SU-DHL-6 (cell line): ENCODE measurements at regions not wholly inside any gene's neighbourhood (a gene's known extent, or its start where the extent isn't known, plus 50 kb on each side); places are given as distances from the start of the nearest gene placed in this dataset.
A peak's percentile ranks its signal among the peaks of the same experiment; 100 is the strongest.

Source experiments
- H2AFZ ChIP-seq: fragments of 200-600 bp; sonication (generic); 2 replicates; pipeline ENCODE4 v1.6.1; 2014; ENCODE audit warnings: low read depth, mild to moderate bottlenecking, moderate library complexity, mixed read lengths, antibody characterized with exemption, low read length; ENCODE audit not compliant: severe bottlenecking
- H3F3A ChIP-seq: fragments of 200-600 bp; shearing (Covaris generic); 2 replicates; pipeline ENCODE4 v1.6.0; 2016; ENCODE audit warnings: antibody characterized with exemption, mild to moderate bottlenecking; ENCODE audit not compliant: insufficient read depth
- H3K27ac ChIP-seq: fragments of 200-600 bp; sonication (generic); 2 replicates; pipeline ENCODE4 v1.5.1; 2016; ENCODE audit warnings: low read depth, mild to moderate bottlenecking, low read length, moderate library complexity, mixed read lengths
- H3K27me3 ChIP-seq: fragments of 200-600 bp; sonication (generic), shearing (Covaris generic); 2 replicates; pipeline ENCODE4 v1.6.0; 2014; ENCODE audit warnings: mild to moderate bottlenecking, low read length
- H3K36me3 ChIP-seq: fragments of 200-600 bp; sonication (generic); 2 replicates; pipeline ENCODE4 v1.6.1; 2014; ENCODE audit warnings: mild to moderate bottlenecking, low read length, mixed read lengths
- H3K4me2 ChIP-seq: fragments of 300-600, 200-600 bp; shearing (Covaris generic), sonication (generic); 2 replicates; pipeline ENCODE4 v1.6.0; 2014; ENCODE audit warnings: low read length, low read depth, mild to moderate bottlenecking; ENCODE audit not compliant: poor library complexity, severe bottlenecking
- H3K4me3 ChIP-seq: fragments of 200-600 bp; sonication (generic); 2 replicates; pipeline ENCODE4 v1.5.1; 2014; ENCODE audit warnings: antibody characterized with exemption, low read length, mild to moderate bottlenecking, mixed read lengths; ENCODE audit not compliant: insufficient read depth, poor library complexity, severe bottlenecking
- H3K79me2 ChIP-seq: fragments of 200-600 bp; sonication (generic); 2 replicates; pipeline ENCODE4 v1.6.1; 2014; ENCODE audit warnings: mild to moderate bottlenecking, low read length, moderate library complexity; ENCODE audit not compliant: insufficient read depth
- H3K9ac ChIP-seq: fragments of 200-600 bp; sonication (generic); 2 replicates; pipeline ENCODE4 v1.7.0; 2014; ENCODE audit warnings: mild to moderate bottlenecking, low read length
- H3K9me2 ChIP-seq: fragments of 200-600 bp; sonication (generic); replicated peaks from 2 replicates; pipeline ENCODE4 v1.6.1; 2014; ENCODE audit warnings: low read length; ENCODE audit not compliant: insufficient read depth
- H3K9me3 ChIP-seq: fragments of 200-600 bp; sonication (generic); 2 replicates; pipeline ENCODE4 v1.6.1; 2014; ENCODE audit warnings: low read length, mixed read lengths; ENCODE audit not compliant: insufficient read depth
- H4K20me1 ChIP-seq: fragments of 200-600 bp; sonication (generic); 2 replicates; pipeline ENCODE4 v1.6.1; 2014; ENCODE audit warnings: low read depth, mild to moderate bottlenecking, antibody characterized with exemption, low read length, moderate library complexity, mixed read lengths
- CTCF ChIP-seq: fragments of 200-600 bp; sonication (generic); IDR thresholded peaks from one replicate; pipeline ENCODE4 v1.5.1; 2017; ENCODE audit warnings: antibody characterized with exemption, mild to moderate bottlenecking, low read length, moderate library complexity; ENCODE audit not compliant: insufficient read depth, poor library complexity, severe bottlenecking
- EZH2phosphoT487 ChIP-seq: fragments of 200-600 bp; sonication (generic), shearing (Covaris generic); conservative IDR thresholded peaks from 2 replicates; pipeline ENCODE4 v1.6.1; 2018; ENCODE audit warnings: mild to moderate bottlenecking, antibody characterized with exemption, low read length, moderate library complexity, mixed read lengths

GRCh38 chr5:20466512-20466911 is 478.5 kb upstream of the CDH18 start:
- no peaks in the 10 kb centered on the region for H3K79me2 ChIP-seq
- no peak overlapping the region for H2AFZ ChIP-seq
- H3F3A ChIP-seq, result no peaks in the 10 kb centered on the region
- H3K27ac ChIP-seq, result no peak overlapping the region
- no peak overlapping the region for H3K4me2 ChIP-seq
- no peaks in the 10 kb centered on the region; the same call in 1 of the 2 replicates for H3K9me3 ChIP-seq
- H3K9ac ChIP-seq, result no peak overlapping the region
- no peak for TF ChIP-seq CTCF
- H3K27me3 ChIP-seq, result no peaks in the 10 kb centered on the region
- H3K4me3 ChIP-seq, result no peak overlapping the region
- H4K20me1 ChIP-seq, result no peaks in the 10 kb centered on the region
- no peaks in the 10 kb centered on the region for H3K36me3 ChIP-seq
- no peaks in the 10 kb centered on the region for H3K9me2 ChIP-seq

GRCh38 chr5:20463206-20463605 is 475.2 kb upstream of the CDH18 start:
- Histone ChIP-seq H4K20me1 (no peaks in the 10 kb centered on the region), H3K9me2 (no peaks in the 10 kb centered on the region), H2AFZ (peak overlapping the region; percentile 32), H3K4me2 (no peak overlapping the region), H3K9ac (no peak overlapping the region), H3K27ac (no peak overlapping the region), H3K36me3 (no peaks in the 10 kb centered on the region), H3K4me3 (no peak overlapping the region), H3K79me2 (no peaks in the 10 kb centered on the region), H3F3A (no peaks in the 10 kb centered on the region), H3K9me3 (no peaks in the 10 kb centered on the region; the same call in 1 of the 2 replicates), H3K27me3 (no peaks in the 10 kb centered on the region)
- TF ChIP-seq CTCF (no peak), EZH2phosphoT487 (no peak)

GRCh38 chr5:20446121-20446520 is 458.1 kb upstream of the CDH18 start:
- Histone ChIP-seq H3K36me3 (no peaks in the 10 kb centered on the region), H3K9me2 (no peaks in the 10 kb centered on the region), H2AFZ (peak overlapping the region; percentile 70), H3K79me2 (no peaks in the 10 kb centered on the region), H3K4me2 (no peak overlapping the region), H3K27ac (no peak overlapping the region), H3K4me3 (no peak overlapping the region), H3K9ac (no peak overlapping the region), H3K27me3 (no peaks in the 10 kb centered on the region), H3F3A (no peaks in the 10 kb centered on the region), H3K9me3 (peaks cover 5% of the 10 kb centered on the region; the same call in 1 of the 2 replicates), H4K20me1 (no peaks in the 10 kb centered on the region)
- no peak for TF ChIP-seq CTCF
- no peak for TF ChIP-seq EZH2phosphoT487
